ENCODE measurements at regions not wholly inside any gene's neighbourhood (a gene's known extent, or its start where the extent isn't known, plus 50 kb on each side); places are given as distances from the start of the nearest gene placed in this dataset.
"Not testable (repeated sequence)": the region's sequence is repeated elsewhere in the genome, so short reads cannot be mapped to it uniquely, and the experiment has no call there.

- in situ Hi-C loops (cut with HindIII; ENCODE audit: low sequenced_read_pairs): no loop called here
These were observed 106.3 kb upstream of the IRX1 start for GRCh38 chr5:3489239-3489843.

- in situ Hi-C loops (cut with HindIII; ENCODE audit: low sequenced_read_pairs): no loop called here
These were observed 110.8 kb upstream of the IRX1 start for GRCh38 chr5:3484836-3485235.

GRCh38 chr5:3481175-3481574 lies 114.5 kb upstream of the IRX1 start:
- in situ Hi-C loops (cut with HindIII; ENCODE audit: low sequenced_read_pairs): no loop called here

- in situ Hi-C loops (cut with HindIII; ENCODE audit: low sequenced_read_pairs): no loop called here
These were observed 120.0 kb upstream of the IRX1 start for GRCh38 chr5:3475674-3476073.

- in situ Hi-C loops (cut with HindIII; ENCODE audit: low sequenced_read_pairs): no loop called here
These were observed 129.2 kb upstream of the IRX1 start for GRCh38 chr5:3466392-3466791.

- in situ Hi-C loops (cut with HindIII; ENCODE audit: low sequenced_read_pairs): no loop called here
These were observed 135.2 kb upstream of the IRX1 start for GRCh38 chr5:3460416-3460815.

- in situ Hi-C loops (cut with HindIII; ENCODE audit: low sequenced_read_pairs): no loop called here
These were observed 139.4 kb upstream of the IRX1 start for GRCh38 chr5:3456121-3456681.

GRCh38 chr5:3454028-3454427 lies 141.6 kb upstream of the IRX1 start:
- in situ Hi-C loops (cut with HindIII; ENCODE audit: low sequenced_read_pairs): not testable (repeated sequence)

GRCh38 chr5:3452622-3453021 lies 143.0 kb upstream of the IRX1 start:
- in situ Hi-C loops (cut with HindIII; ENCODE audit: low sequenced_read_pairs): no loop called here

- in situ Hi-C loops (cut with HindIII; ENCODE audit: low sequenced_read_pairs): no loop called here
These were observed 143.7 kb upstream of the IRX1 start for GRCh38 chr5:3451961-3452360.

- in situ Hi-C loops (cut with HindIII; ENCODE audit: low sequenced_read_pairs): no loop called here
These were observed 146.2 kb upstream of the IRX1 start for GRCh38 chr5:3449481-3449880.

- in situ Hi-C loops (cut with HindIII; ENCODE audit: low sequenced_read_pairs): no loop called here
These were observed 149.2 kb upstream of the IRX1 start for GRCh38 chr5:3446410-3446809.

- in situ Hi-C loops (cut with HindIII; ENCODE audit: low sequenced_read_pairs): not testable (repeated sequence)
These were observed 150.1 kb upstream of the IRX1 start for GRCh38 chr5:3445517-3445916.

- in situ Hi-C loops (cut with HindIII; ENCODE audit: low sequenced_read_pairs): no loop called here
These were observed 163.5 kb upstream of the IRX1 start for GRCh38 chr5:3432135-3432534.

GRCh38 chr5:3430691-3431090 lies 164.9 kb upstream of the IRX1 start:
- in situ Hi-C loops (cut with HindIII; ENCODE audit: low sequenced_read_pairs): no loop called here

GRCh38 chr5:3429962-3430361 lies 165.7 kb upstream of the IRX1 start:
- in situ Hi-C loops (cut with HindIII; ENCODE audit: low sequenced_read_pairs): no loop called here

- in situ Hi-C loops (cut with HindIII; ENCODE audit: low sequenced_read_pairs): no loop called here
These were observed 167.3 kb upstream of the IRX1 start for GRCh38 chr5:3428334-3428733.

GRCh38 chr5:3424946-3425345 lies 170.7 kb upstream of the IRX1 start:
- in situ Hi-C loops (cut with HindIII; ENCODE audit: low sequenced_read_pairs): no loop called here

GRCh38 chr5:3417376-3417943 lies 178.2 kb upstream of the IRX1 start:
- in situ Hi-C loops (cut with HindIII; ENCODE audit: low sequenced_read_pairs): no loop called here

GRCh38 chr5:3414371-3414770 lies 181.3 kb upstream of the IRX1 start:
- in situ Hi-C loops (cut with HindIII; ENCODE audit: low sequenced_read_pairs): no loop called here

- in situ Hi-C loops (cut with HindIII; ENCODE audit: low sequenced_read_pairs): no loop called here
These were observed 183.5 kb upstream of the IRX1 start for GRCh38 chr5:3412146-3412545.

GRCh38 chr5:3411363-3411762 lies 184.3 kb upstream of the IRX1 start:
- in situ Hi-C loops (cut with HindIII; ENCODE audit: low sequenced_read_pairs): no loop called here

- in situ Hi-C loops (cut with HindIII; ENCODE audit: low sequenced_read_pairs): no loop called here
These were observed 194.0 kb upstream of the IRX1 start for GRCh38 chr5:3401635-3402034.
